ENCODE measurements at regions not wholly inside any gene's neighbourhood (a gene's known extent, or its start where the extent isn't known, plus 50 kb on each side); places are given as distances from the start of the nearest gene placed in this dataset.
A peak's percentile ranks its signal among the peaks of the same experiment; 100 is the strongest.

- Histone ChIP-seq H2AK5ac (ENCODE audit: low read length) (no peak overlapping the region), H2BK5ac (ENCODE audit: low read length) (no peak overlapping the region), H3K4me2 (ENCODE audit: low read length) (no peak overlapping the region), H3K18ac (ENCODE audit: low read length) (no peak overlapping the region), H2BK15ac (replicated peaks; ENCODE audit: low read depth) (no peak overlapping the region), H4K8ac (ENCODE audit: low read depth, low read length) (no peak overlapping the region), H3K56ac (ENCODE audit: low read length) (no peak overlapping the region), H3K9ac (ENCODE audit: low read length) (no peak overlapping the region), H3K79me2 (ENCODE audit: control insufficient read depth, insufficient read depth, low read length) (no peaks in the 10 kb centered on the region), H3K27me3 (ENCODE audit: insufficient read depth, low read length, poor library complexity) (no peaks in the 10 kb centered on the region), H3K4me3 (ENCODE audit: low read length) (no peak overlapping the region), H3K4me1 (ENCODE audit: control insufficient read depth, low read depth, low read length) (no peaks in the 10 kb centered on the region), H3K4ac (ENCODE audit: low read depth, low read length) (no peak overlapping the region), H2BK120ac (ENCODE audit: low read depth, low read length) (no peak overlapping the region), H3K36me3 (ENCODE audit: control insufficient read depth, insufficient read depth, low read length) (no peaks in the 10 kb centered on the region), H3K79me1 (ENCODE audit: low read length) (no peaks in the 10 kb centered on the region), H3K23ac (ENCODE audit: low read length) (no peak overlapping the region), H4K5ac (ENCODE audit: low read length) (no peak overlapping the region), H3K27ac (ENCODE audit: low read depth, low read length) (no peak overlapping the region)
- WGBS (ENCODE audit: extremely low coverage, insufficient coverage, low lambda C conversion rate): no CpG with 5 or more reads among the region's 1 CpG
- no peak for DNase-seq
Measured at GRCh38 chr19:33919291-33919690, 122.6 kb downstream of the KCTD15 start.

DNA sequence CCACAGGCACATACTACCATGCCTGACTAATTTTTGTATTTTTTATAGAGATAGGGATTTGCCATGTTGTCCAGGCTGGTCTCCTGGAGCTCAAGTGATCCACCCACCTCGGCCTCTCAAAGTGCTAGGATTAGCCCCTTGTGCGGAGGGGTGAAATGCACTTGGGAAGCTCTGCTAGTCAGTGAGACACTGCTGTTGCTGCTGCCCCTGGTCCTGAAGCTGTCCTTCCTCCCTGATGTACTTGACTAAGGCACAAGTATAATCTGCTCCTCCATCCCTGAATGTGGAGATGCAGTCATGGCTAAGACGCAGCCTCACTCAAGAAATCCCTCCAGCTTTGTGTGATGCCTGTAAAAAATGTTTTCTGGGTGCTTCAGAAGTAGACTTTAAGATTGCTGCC lies 124.5 kb downstream of the KCTD15 start:
- DNase-seq: peak; percentile 23
- no peak overlapping the region for H2BK5ac ChIP-seq (ENCODE audit: low read length)
- H3K36me3 ChIP-seq (ENCODE audit: control insufficient read depth, insufficient read depth, low read length): no peaks in the 10 kb centered on the region
- WGBS (ENCODE audit: extremely low coverage, insufficient coverage, low lambda C conversion rate): no CpG with 5 or more reads among the region's 3 CpGs
- H3K4ac ChIP-seq (ENCODE audit: low read depth, low read length): no peak overlapping the region
- H2BK15ac ChIP-seq (replicated peaks; ENCODE audit: low read depth): no peak overlapping the region
- no peak overlapping the region for H4K5ac ChIP-seq (ENCODE audit: low read length)
- H3K9ac ChIP-seq (ENCODE audit: low read length): no peak overlapping the region
- no peak overlapping the region for H3K56ac ChIP-seq (ENCODE audit: low read length)
- H3K18ac ChIP-seq (ENCODE audit: low read length): no peak overlapping the region
- no peaks in the 10 kb centered on the region for H3K79me2 ChIP-seq (ENCODE audit: control insufficient read depth, insufficient read depth, low read length)
- H3K23ac ChIP-seq (ENCODE audit: low read length): no peak overlapping the region
- no peak overlapping the region for H2BK120ac ChIP-seq (ENCODE audit: low read depth, low read length)
- no peak overlapping the region for H4K8ac ChIP-seq (ENCODE audit: low read depth, low read length)
- H3K4me2 ChIP-seq (ENCODE audit: low read length): no peak overlapping the region
- H3K4me1 ChIP-seq (ENCODE audit: control insufficient read depth, low read depth, low read length): no peaks in the 10 kb centered on the region
- H3K27ac ChIP-seq (ENCODE audit: low read depth, low read length): no peak overlapping the region
- no peaks in the 10 kb centered on the region for H3K79me1 ChIP-seq (ENCODE audit: low read length)
- no peak overlapping the region for H3K4me3 ChIP-seq (ENCODE audit: low read length)
- H2AK5ac ChIP-seq (ENCODE audit: low read length): no peak overlapping the region
- H3K27me3 ChIP-seq (ENCODE audit: insufficient read depth, low read length, poor library complexity): no peaks in the 10 kb centered on the region

- Histone ChIP-seq H2BK5ac (ENCODE audit: low read length) (no peak overlapping the region), H2BK120ac (ENCODE audit: low read depth, low read length) (no peak overlapping the region), H3K27me3 (ENCODE audit: insufficient read depth, low read length, poor library complexity) (no peaks in the 10 kb centered on the region), H2BK15ac (replicated peaks; ENCODE audit: low read depth) (no peak overlapping the region), H3K36me3 (ENCODE audit: control insufficient read depth, insufficient read depth, low read length) (no peaks in the 10 kb centered on the region), H3K4me3 (ENCODE audit: low read length) (no peak overlapping the region), H4K5ac (ENCODE audit: low read length) (no peak overlapping the region), H3K27ac (ENCODE audit: low read depth, low read length) (no peak overlapping the region), H3K4ac (ENCODE audit: low read depth, low read length) (no peak overlapping the region), H3K4me2 (ENCODE audit: low read length) (no peak overlapping the region), H4K8ac (ENCODE audit: low read depth, low read length) (no peak overlapping the region), H3K79me2 (ENCODE audit: control insufficient read depth, insufficient read depth, low read length) (no peaks in the 10 kb centered on the region), H3K18ac (ENCODE audit: low read length) (no peak overlapping the region), H3K4me1 (ENCODE audit: control insufficient read depth, low read depth, low read length) (no peaks in the 10 kb centered on the region), H3K56ac (ENCODE audit: low read length) (no peak overlapping the region), H3K23ac (ENCODE audit: low read length) (no peak overlapping the region), H3K9ac (ENCODE audit: low read length) (no peak overlapping the region), H2AK5ac (ENCODE audit: low read length) (no peak overlapping the region), H3K79me1 (ENCODE audit: low read length) (no peaks in the 10 kb centered on the region)
- no peak for DNase-seq
- WGBS (ENCODE audit: extremely low coverage, insufficient coverage, low lambda C conversion rate): no CpG with 5 or more reads among the region's 3 CpGs
Measured at GRCh38 chr19:33926306-33926705, 129.6 kb downstream of the KCTD15 start.

DNA sequence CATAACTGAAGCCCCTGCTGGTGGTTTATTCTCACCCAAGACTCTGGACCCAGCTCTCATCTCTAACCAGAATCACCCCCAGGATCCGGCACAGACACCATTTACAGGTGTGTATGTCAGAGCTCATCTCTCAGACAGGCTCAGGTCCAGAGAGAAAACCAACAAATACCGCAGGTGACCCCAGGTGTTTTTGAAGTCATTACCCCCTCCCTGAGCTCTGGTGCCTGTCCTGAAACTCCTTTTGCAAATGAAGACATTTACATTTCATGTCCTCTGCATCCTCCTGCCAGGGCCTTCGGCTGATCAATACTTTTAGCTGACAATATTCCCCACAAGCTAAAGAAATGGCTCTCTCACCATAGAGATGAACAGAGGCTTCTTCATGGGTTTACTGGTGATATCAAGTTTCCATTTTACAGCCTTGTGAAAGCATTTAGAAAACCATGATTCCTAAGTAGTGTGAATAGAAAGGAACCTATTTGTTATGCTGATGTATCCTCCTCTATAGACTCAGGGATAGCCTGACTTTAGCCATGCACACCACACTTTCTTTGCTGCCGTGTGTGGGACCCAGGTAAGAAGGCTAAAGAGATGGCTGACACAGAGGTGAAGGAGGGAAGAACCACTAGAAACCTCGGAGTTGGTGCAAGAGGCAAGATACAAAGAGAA lies 131.3 kb downstream of the KCTD15 start:
- Histone ChIP-seq H3K23ac (ENCODE audit: low read length) (no peak overlapping the region), H3K4ac (ENCODE audit: low read depth, low read length) (no peak overlapping the region), H3K9ac (ENCODE audit: low read length) (no peak overlapping the region), H2AK5ac (ENCODE audit: low read length) (no peak overlapping the region), H4K8ac (ENCODE audit: low read depth, low read length) (no peak overlapping the region), H3K36me3 (ENCODE audit: control insufficient read depth, insufficient read depth, low read length) (no peaks in the 10 kb centered on the region), H3K56ac (ENCODE audit: low read length) (no peak overlapping the region), H3K27ac (ENCODE audit: low read depth, low read length) (no peak overlapping the region), H2BK120ac (ENCODE audit: low read depth, low read length) (no peak overlapping the region), H2BK5ac (ENCODE audit: low read length) (no peak overlapping the region), H3K4me3 (ENCODE audit: low read length) (no peak overlapping the region), H3K4me1 (ENCODE audit: control insufficient read depth, low read depth, low read length) (no peaks in the 10 kb centered on the region), H3K79me1 (ENCODE audit: low read length) (no peaks in the 10 kb centered on the region), H3K4me2 (ENCODE audit: low read length) (no peak overlapping the region), H2BK15ac (replicated peaks; ENCODE audit: low read depth) (no peak overlapping the region), H3K79me2 (ENCODE audit: control insufficient read depth, insufficient read depth, low read length) (no peaks in the 10 kb centered on the region), H3K27me3 (ENCODE audit: insufficient read depth, low read length, poor library complexity) (no peaks in the 10 kb centered on the region), H4K5ac (ENCODE audit: low read length) (no peak overlapping the region), H3K18ac (ENCODE audit: low read length) (no peak overlapping the region)
- WGBS (ENCODE audit: extremely low coverage, insufficient coverage, low lambda C conversion rate): no CpG with 5 or more reads among the region's 5 CpGs
- DNase-seq: no peak

DNA sequence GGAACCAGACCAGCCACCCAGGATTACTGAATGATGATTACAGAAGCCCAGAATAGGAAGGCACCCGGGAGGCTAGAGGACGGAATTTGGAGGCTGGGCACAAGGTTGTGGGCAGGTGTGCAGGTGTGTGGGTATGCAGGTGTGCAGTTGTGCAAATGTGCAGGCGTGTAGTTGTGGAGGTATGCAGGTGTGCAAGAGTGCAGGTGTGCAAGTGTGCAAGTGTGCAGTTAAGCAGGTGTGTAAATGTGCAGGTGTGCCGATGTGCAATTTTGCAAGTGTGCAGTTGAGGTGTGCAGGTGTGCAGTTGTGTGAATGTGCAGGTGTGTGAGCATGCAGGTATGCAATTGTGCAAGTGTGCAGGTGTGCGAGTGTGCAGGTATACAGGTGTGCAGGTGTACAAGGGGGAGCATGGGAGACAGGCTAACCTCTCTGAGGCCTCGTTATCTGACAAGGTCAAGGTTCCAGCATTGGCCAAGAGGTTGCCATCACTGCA lies 131.8 kb downstream of the KCTD15 start:
- no peak overlapping the region for H3K4me2 ChIP-seq (ENCODE audit: low read length)
- H3K27me3 ChIP-seq (ENCODE audit: insufficient read depth, low read length, poor library complexity): no peaks in the 10 kb centered on the region
- no peak overlapping the region for H3K9ac ChIP-seq (ENCODE audit: low read length)
- H4K5ac ChIP-seq (ENCODE audit: low read length): no peak overlapping the region
- no peak overlapping the region for H3K56ac ChIP-seq (ENCODE audit: low read length)
- no peaks in the 10 kb centered on the region for H3K79me1 ChIP-seq (ENCODE audit: low read length)
- H3K4ac ChIP-seq (ENCODE audit: low read depth, low read length): no peak overlapping the region
- no peak overlapping the region for H3K23ac ChIP-seq (ENCODE audit: low read length)
- no peak overlapping the region for H2BK120ac ChIP-seq (ENCODE audit: low read depth, low read length)
- no CpG with 5 or more reads among the region's 6 CpGs for WGBS (ENCODE audit: extremely low coverage, insufficient coverage, low lambda C conversion rate)
- no peaks in the 10 kb centered on the region for H3K4me1 ChIP-seq (ENCODE audit: control insufficient read depth, low read depth, low read length)
- H3K36me3 ChIP-seq (ENCODE audit: control insufficient read depth, insufficient read depth, low read length): no peaks in the 10 kb centered on the region
- H3K79me2 ChIP-seq (ENCODE audit: control insufficient read depth, insufficient read depth, low read length): no peaks in the 10 kb centered on the region
- no peak overlapping the region for H3K18ac ChIP-seq (ENCODE audit: low read length)
- no peak overlapping the region for H2BK5ac ChIP-seq (ENCODE audit: low read length)
- no peak overlapping the region for H2AK5ac ChIP-seq (ENCODE audit: low read length)
- H3K27ac ChIP-seq (ENCODE audit: low read depth, low read length): no peak overlapping the region
- no peak overlapping the region for H4K8ac ChIP-seq (ENCODE audit: low read depth, low read length)
- no peak for DNase-seq
- no peak overlapping the region for H2BK15ac ChIP-seq (replicated peaks; ENCODE audit: low read depth)
- no peak overlapping the region for H3K4me3 ChIP-seq (ENCODE audit: low read length)

- no peaks in the 10 kb centered on the region for H3K79me2 ChIP-seq (ENCODE audit: control insufficient read depth, insufficient read depth, low read length)
- H2BK120ac ChIP-seq (ENCODE audit: low read depth, low read length): no peak overlapping the region
- H3K4ac ChIP-seq (ENCODE audit: low read depth, low read length): no peak overlapping the region
- H3K56ac ChIP-seq (ENCODE audit: low read length): no peak overlapping the region
- no peak overlapping the region for H3K4me3 ChIP-seq (ENCODE audit: low read length)
- H3K4me2 ChIP-seq (ENCODE audit: low read length): no peak overlapping the region
- no peak for DNase-seq
- H3K27me3 ChIP-seq (ENCODE audit: insufficient read depth, low read length, poor library complexity): no peaks in the 10 kb centered on the region
- no peak overlapping the region for H2BK5ac ChIP-seq (ENCODE audit: low read length)
- H2BK15ac ChIP-seq (replicated peaks; ENCODE audit: low read depth): no peak overlapping the region
- H3K23ac ChIP-seq (ENCODE audit: low read length): no peak overlapping the region
- H4K5ac ChIP-seq (ENCODE audit: low read length): no peak overlapping the region
- no peaks in the 10 kb centered on the region for H3K4me1 ChIP-seq (ENCODE audit: control insufficient read depth, low read depth, low read length)
- no peaks in the 10 kb centered on the region for H3K36me3 ChIP-seq (ENCODE audit: control insufficient read depth, insufficient read depth, low read length)
- H3K18ac ChIP-seq (ENCODE audit: low read length): no peak overlapping the region
- no peak overlapping the region for H2AK5ac ChIP-seq (ENCODE audit: low read length)
- no peak overlapping the region for H4K8ac ChIP-seq (ENCODE audit: low read depth, low read length)
- no peak overlapping the region for H3K27ac ChIP-seq (ENCODE audit: low read depth, low read length)
- H3K9ac ChIP-seq (ENCODE audit: low read length): no peak overlapping the region
- H3K79me1 ChIP-seq (ENCODE audit: low read length): no peaks in the 10 kb centered on the region
- no CpG with 5 or more reads among the region's 2 CpGs for WGBS (ENCODE audit: extremely low coverage, insufficient coverage, low lambda C conversion rate)
Measured at GRCh38 chr19:33933931-33934330, 137.3 kb downstream of the KCTD15 start.
